Esophagus mucosa (tissue), 1 donor: ENCODE measurements at regions not wholly inside any gene's neighbourhood (a gene's known extent, or its start where the extent isn't known, plus 50 kb on each side); places are given as distances from the start of the nearest gene placed in this dataset.

Experiments
- ATAC-seq: fragments of 200-7000 bp; cut with Tn5 transposase; one replicate; pipeline ENCODE4 v1.9.1; 2020
- donor health status: DM: yes; HTN: yes; CAD: no.

- no peak for ATAC-seq
Measured at GRCh38 chr6:153214436-153214835, 83.4 kb upstream of the RGS17 start.

GRCh38 chr6:153210083-153210482 lies 79.0 kb upstream of the RGS17 start:
- no peak for ATAC-seq

GRCh38 chr6:153208706-153209105 lies 77.6 kb upstream of the RGS17 start:
- no peak for ATAC-seq

GRCh38 chr6:153207617-153208016 lies 76.5 kb upstream of the RGS17 start:
- ATAC-seq: no peak

GRCh38 chr6:153207006-153207405 lies 75.9 kb upstream of the RGS17 start:
- no peak for ATAC-seq

- ATAC-seq: no peak
Measured at GRCh38 chr6:153192943-153193885, 62.1 kb upstream of the RGS17 start.

GRCh38 chr6:153183925-153184324 lies 52.8 kb upstream of the RGS17 start:
- ATAC-seq: no peak
